ENCODE measurements at regions not wholly inside any gene's neighbourhood (a gene's known extent, or its start where the extent isn't known, plus 50 kb on each side); places are given as distances from the start of the nearest gene placed in this dataset.

GRCh38 chr15:69712991-69713390, 260.4 kb downstream of the RPLP1 start:
- Histone ChIP-seq H3K79me2 (ENCODE audit: insufficient read depth, low read length) (no peaks in the 10 kb centered on the region), H3K4me1 (ENCODE audit: insufficient read depth, low read length, severe bottlenecking) (no peaks in the 10 kb centered on the region), H4K20me1 (ENCODE audit: insufficient read depth, low read length) (no peaks in the 10 kb centered on the region), H2AFZ (ENCODE audit: low read length) (no peak overlapping the region), H3K27me3 (ENCODE audit: insufficient read depth, low read length) (no peaks in the 10 kb centered on the region), H3K36me3 (ENCODE audit: insufficient read depth, low read length) (no peaks in the 10 kb centered on the region), H3F3A (ENCODE audit: insufficient read depth, low read length) (no peaks in the 10 kb centered on the region), H3K4me3 (ENCODE audit: low read depth, low read length, poor library complexity, severe bottlenecking) (no peak overlapping the region), H3K27ac (ENCODE audit: low read depth, low read length, poor library complexity, severe bottlenecking) (no peak overlapping the region), H3K9me3 (ENCODE audit: low read length) (0 out of 2 replicates have a peak, but pooled peaks cover 5% of the 10 kb centered on the region), H3K9ac (ENCODE audit: low read length) (no peak overlapping the region), H3K4me2 (ENCODE audit: low read length) (no peak overlapping the region), H3K9me2 (ENCODE audit: low read depth, low read length) (no peaks in the 10 kb centered on the region)
- TF ChIP-seq, protein P1, sequence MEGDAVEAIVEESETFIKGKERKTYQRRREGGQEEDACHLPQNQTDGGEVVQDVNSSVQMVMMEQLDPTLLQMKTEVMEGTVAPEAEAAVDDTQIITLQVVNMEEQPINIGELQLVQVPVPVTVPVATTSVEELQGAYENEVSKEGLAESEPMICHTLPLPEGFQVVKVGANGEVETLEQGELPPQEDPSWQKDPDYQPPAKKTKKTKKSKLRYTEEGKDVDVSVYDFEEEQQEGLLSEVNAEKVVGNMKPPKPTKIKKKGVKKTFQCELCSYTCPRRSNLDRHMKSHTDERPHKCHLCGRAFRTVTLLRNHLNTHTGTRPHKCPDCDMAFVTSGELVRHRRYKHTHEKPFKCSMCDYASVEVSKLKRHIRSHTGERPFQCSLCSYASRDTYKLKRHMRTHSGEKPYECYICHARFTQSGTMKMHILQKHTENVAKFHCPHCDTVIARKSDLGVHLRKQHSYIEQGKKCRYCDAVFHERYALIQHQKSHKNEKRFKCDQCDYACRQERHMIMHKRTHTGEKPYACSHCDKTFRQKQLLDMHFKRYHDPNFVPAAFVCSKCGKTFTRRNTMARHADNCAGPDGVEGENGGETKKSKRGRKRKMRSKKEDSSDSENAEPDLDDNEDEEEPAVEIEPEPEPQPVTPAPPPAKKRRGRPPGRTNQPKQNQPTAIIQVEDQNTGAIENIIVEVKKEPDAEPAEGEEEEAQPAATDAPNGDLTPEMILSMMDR (IDR thresholded peaks at IDR 0.05; ENCODE audit: low read length) = no peak
- no peak for TF ChIP-seq EZH2 (IDR thresholded peaks at IDR 0.05; ENCODE audit: borderline replicate concordance, low read length)

DNA sequence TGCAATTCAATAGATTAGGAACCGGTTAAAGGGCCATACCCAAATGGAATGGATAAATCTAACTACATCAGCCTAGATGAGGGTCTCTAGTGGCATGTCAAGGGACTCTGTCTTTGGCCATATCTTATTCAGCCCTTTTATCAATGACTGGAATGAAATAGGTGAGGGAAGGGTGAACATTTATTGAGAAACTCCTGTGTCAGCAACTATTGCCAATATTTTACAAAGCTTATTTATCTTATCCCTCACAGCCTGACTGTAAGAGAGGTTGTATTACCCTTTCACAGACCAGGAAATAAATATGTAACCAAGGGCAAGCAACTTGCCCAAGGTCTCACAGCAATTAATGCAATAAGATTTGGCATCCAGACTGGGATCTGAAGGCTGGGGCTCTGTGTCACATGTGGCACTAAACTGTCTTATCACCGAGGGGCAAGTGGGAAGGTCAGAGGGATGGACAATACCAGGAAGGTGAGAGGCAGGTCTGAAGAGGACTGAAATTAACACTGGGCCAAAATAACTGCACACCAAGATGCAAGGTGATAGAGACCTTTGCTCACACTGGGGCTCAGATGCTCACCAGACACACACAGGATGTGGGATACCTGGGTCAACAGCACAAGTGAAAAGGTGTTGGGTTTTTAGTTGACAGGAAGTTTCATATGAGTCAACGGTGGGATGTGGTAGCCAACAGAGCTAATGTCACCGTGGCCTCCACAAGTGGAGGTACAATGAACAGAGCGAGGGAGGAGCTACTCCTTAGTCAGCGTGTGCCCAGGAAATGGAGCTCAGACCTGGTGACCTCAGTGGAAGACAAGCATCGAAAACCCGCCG, 261.3 kb downstream of the RPLP1 start:
- H4K20me1 ChIP-seq (ENCODE audit: insufficient read depth, low read length) = no peaks in the 10 kb centered on the region
- no peaks in the 10 kb centered on the region for H3K79me2 ChIP-seq (ENCODE audit: insufficient read depth, low read length)
- H2AFZ ChIP-seq (ENCODE audit: low read length) = no peak overlapping the region
- no peaks in the 10 kb centered on the region for H3K27me3 ChIP-seq (ENCODE audit: insufficient read depth, low read length)
- TF ChIP-seq EZH2 (IDR thresholded peaks at IDR 0.05; ENCODE audit: borderline replicate concordance, low read length) = no peak
- TF ChIP-seq, protein P1 (IDR thresholded peaks at IDR 0.05; ENCODE audit: low read length) = no peak
- no peak overlapping the region for H3K4me3 ChIP-seq (ENCODE audit: low read depth, low read length, poor library complexity, severe bottlenecking)
- no peaks in the 10 kb centered on the region for H3F3A ChIP-seq (ENCODE audit: insufficient read depth, low read length)
- peaks cover 3% of the 10 kb centered on the region for H3K4me1 ChIP-seq (ENCODE audit: insufficient read depth, low read length, severe bottlenecking)
- H3K9me2 ChIP-seq (ENCODE audit: low read depth, low read length) = no peaks in the 10 kb centered on the region
- 0 out of 2 replicates have a peak, but pooled peaks cover 2% of the 10 kb centered on the region for H3K9me3 ChIP-seq (ENCODE audit: low read length)
- H3K36me3 ChIP-seq (ENCODE audit: insufficient read depth, low read length) = no peaks in the 10 kb centered on the region
- no peak overlapping the region for H3K9ac ChIP-seq (ENCODE audit: low read length)
- no peak overlapping the region for H3K27ac ChIP-seq (ENCODE audit: low read depth, low read length, poor library complexity, severe bottlenecking)
- no peak overlapping the region for H3K4me2 ChIP-seq (ENCODE audit: low read length)

DNA sequence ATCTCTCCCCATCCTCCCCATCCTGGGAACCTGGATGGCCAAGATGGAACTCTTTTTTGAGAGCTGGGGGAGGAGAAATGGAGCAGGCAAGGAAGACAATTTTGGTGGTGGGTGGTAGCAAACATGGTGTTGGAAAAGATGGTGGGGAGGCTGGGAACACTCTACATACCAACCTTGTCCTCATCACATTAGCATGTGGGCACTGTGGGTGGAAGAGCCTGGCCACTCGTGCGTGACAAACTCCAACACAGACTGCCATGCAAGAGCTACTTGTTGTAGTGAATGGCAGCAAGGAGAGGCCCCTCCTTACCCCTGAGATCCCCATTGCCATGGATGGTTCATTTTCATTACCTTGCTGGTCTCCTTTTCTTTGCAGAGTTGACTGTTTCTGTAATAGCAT, 262.6 kb downstream of the RPLP1 start:
- no peaks in the 10 kb centered on the region for H3K79me2 ChIP-seq (ENCODE audit: insufficient read depth, low read length)
- no peaks in the 10 kb centered on the region for H3K36me3 ChIP-seq (ENCODE audit: insufficient read depth, low read length)
- H3K27ac ChIP-seq (ENCODE audit: low read depth, low read length, poor library complexity, severe bottlenecking) = no peak overlapping the region

More for the DNA sequence above, 262.6 kb downstream of the RPLP1 start:
- Histone ChIP-seq H3K9me3 (ENCODE audit: low read length) (no peaks in the 10 kb centered on the region), H3F3A (ENCODE audit: insufficient read depth, low read length) (no peaks in the 10 kb centered on the region), H3K27me3 (ENCODE audit: insufficient read depth, low read length) (no peaks in the 10 kb centered on the region), H3K9me2 (ENCODE audit: low read depth, low read length) (no peaks in the 10 kb centered on the region), H3K4me3 (ENCODE audit: low read depth, low read length, poor library complexity, severe bottlenecking) (no peak overlapping the region), H3K4me1 (ENCODE audit: insufficient read depth, low read length, severe bottlenecking) (peaks cover 13% of the 10 kb centered on the region), H3K9ac (ENCODE audit: low read length) (no peak overlapping the region), H4K20me1 (ENCODE audit: insufficient read depth, low read length) (no peaks in the 10 kb centered on the region), H3K4me2 (ENCODE audit: low read length) (no peak overlapping the region), H2AFZ (ENCODE audit: low read length) (no peak overlapping the region)
- TF ChIP-seq, protein P1 (IDR thresholded peaks at IDR 0.05; ENCODE audit: low read length) = no peak
- no peak for TF ChIP-seq EZH2 (IDR thresholded peaks at IDR 0.05; ENCODE audit: borderline replicate concordance, low read length)
